K562 (cell line): ENCODE measurements at regions not wholly inside any gene's neighbourhood (a gene's known extent, or its start where the extent isn't known, plus 50 kb on each side); places are given as distances from the start of the nearest gene placed in this dataset.

Source experiments
- ATAC-seq: fragments of 200-7000 bp; cut with Tn5 transposase; 3 replicates; pipeline ENCODE4 v1.9.1; 2020; ENCODE audit warnings: moderate library complexity
- BruUV-seq: library from RNA; stranded (reverse); fragments of 400-500 nt; replicated peaks from 2 replicates; lab custom pipeline; 2021; lab: Mats Ljungman, UMichigan
- CTCF ChIA-PET: fragments of 300-600 bp; formaldehyde crosslinking; extraction: SDS; loops from one replicate; lab custom pipeline; 2021; ENCODE audit warnings: low intra/inter-chr PET ratio; lab: Yijun Ruan, JAX
- POLR2A ChIA-PET: fragments of 300-600, 350-650 bp; sonication (Branson Sonifier 250); formaldehyde crosslinking; extraction: SDS; loops from one replicate; lab custom pipeline; 2021; ENCODE audit warnings: antibody characterized with exemption, inconsistent platforms; lab: Yijun Ruan, JAX
- DNase-seq, 4 experiments: peaks; one replicate each; pipeline versions ENCODE4 v3.0.0 to v3.0.0-alpha.2; 2011 to 2018; ENCODE audit warnings: low spot score in 3 of 4, mixed read lengths in 3 of 4; ENCODE audit errors: extremely low read depth in 1 of 4
- FAIRE-seq: peaks from 2 replicates; lab custom pipeline; 2011; peaks lifted over from hg19 to GRCh38; lab: Jason Lieb, UNC
- H2AFZ ChIP-seq: 2 replicates; pipeline ENCODE4 v1.6.0; 2011; ENCODE audit warnings: low read depth, low read length, control low read depth, inconsistent platforms
- H3K27ac ChIP-seq: fragments of 200-600 bp; 3 replicates; pipeline ENCODE4 v1.8.0; 2011; ENCODE audit warnings: low read depth, mild to moderate bottlenecking, control low read depth, inconsistent platforms, low read length, moderate library complexity, mixed read lengths; ENCODE audit errors: extremely low read depth
- H3K27me3 ChIP-seq, 2 experiments: fragments of 300-600 bp in 1 of 2; 2 replicates in 1 of 2; 3 replicates in 1 of 2; pipeline versions ENCODE4 v1.6.0 to v1.8.0; 2011; ENCODE audit warnings: inconsistent platforms in 2 of 2, low read length in 2 of 2, mild to moderate bottlenecking in 1 of 2, mixed read lengths in 1 of 2, moderate library complexity in 1 of 2; ENCODE audit not compliant: control insufficient read depth in 2 of 2, insufficient read depth in 2 of 2
- H3K36me3 ChIP-seq: fragments of 300-600 bp; 3 replicates; pipeline ENCODE4 v1.8.0; 2011; ENCODE audit warnings: mild to moderate bottlenecking, low read length, inconsistent platforms; ENCODE audit not compliant: control insufficient read depth, insufficient read depth
- H3K4me1 ChIP-seq, 2 experiments: fragments of 200-600 bp in 1 of 2; replicated peaks in 1 of 2; 2 replicates in 1 of 2; 3 replicates in 1 of 2; pipeline versions ENCODE4 v1.5.1 to v1.8.0; 2011; ENCODE audit warnings: inconsistent platforms in 2 of 2, low read length in 2 of 2, mild to moderate bottlenecking in 1 of 2, mixed read lengths in 1 of 2, moderate library complexity in 1 of 2; ENCODE audit not compliant: control insufficient read depth in 2 of 2, insufficient read depth in 2 of 2
- H3K4me2 ChIP-seq: 2 replicates; pipeline ENCODE4 v1.6.1; 2011; ENCODE audit warnings: low read length, control low read depth, inconsistent platforms, mixed read lengths; ENCODE audit not compliant: insufficient read depth
- H3K4me3 ChIP-seq: fragments of 200-600 bp; sonication (generic), shearing (Covaris generic); 2 replicates; pipeline ENCODE4 v1.5.1; 2016; ENCODE audit warnings: control low read depth, inconsistent platforms
- H3K79me2 ChIP-seq: fragments of 200-600 bp; 3 replicates; pipeline ENCODE4 v1.8.0; 2011; ENCODE audit warnings: low read length, inconsistent platforms; ENCODE audit not compliant: control insufficient read depth, insufficient read depth
- H3K9ac ChIP-seq, 2 experiments: 2 replicates each; pipeline versions ENCODE4 v1.6.0 to v1.6.1; 2011; ENCODE audit warnings: low read depth in 2 of 2, low read length in 2 of 2, control low read depth in 1 of 2, inconsistent platforms in 1 of 2, mild to moderate bottlenecking in 1 of 2, mixed read lengths in 1 of 2; ENCODE audit not compliant: insufficient read depth in 1 of 2
- H3K9me1 ChIP-seq: one replicate; pipeline ENCODE4 v1.6.0; 2011; ENCODE audit warnings: inconsistent platforms, mild to moderate bottlenecking, low read length, moderate library complexity; ENCODE audit not compliant: control insufficient read depth, insufficient read depth
- H3K9me3 ChIP-seq: replicated peaks from 2 replicates; pipeline ENCODE4 v1.5.1; 2011; ENCODE audit warnings: low read depth, low read length, inconsistent platforms; ENCODE audit not compliant: control insufficient read depth, insufficient read depth
- H4K20me1 ChIP-seq: replicated peaks from 2 replicates; pipeline ENCODE4 v1.6.1; 2011; ENCODE audit warnings: low read length, inconsistent platforms, mixed read lengths; ENCODE audit not compliant: control insufficient read depth, insufficient read depth
- ARID2 ChIP-seq: fragments of 450-650 bp; IDR thresholded peaks from 2 replicates; pipeline ENCODE4 v1.6.1; 2017; ENCODE audit warnings: antibody characterized with exemption, mild to moderate bottlenecking
- ARID4B ChIP-seq: sonication (generic); formaldehyde crosslinking; IDR thresholded peaks from 2 replicates; pipeline ENCODE4 v1.8.0; 2022; ENCODE audit warnings: mild to moderate bottlenecking, missing genetic modification reagents
- BRD4 ChIP-seq: fragments of 200-600 bp; sonication (generic); IDR thresholded peaks from 2 replicates; pipeline ENCODE4 v1.6.1; 2017; ENCODE audit warnings: inconsistent platforms
- ETV5 ChIP-seq: sonication (generic); formaldehyde crosslinking; IDR thresholded peaks from 2 replicates; pipeline ENCODE4 v1.4.0; 2020; ENCODE audit warnings: low read depth, mild to moderate bottlenecking, missing genetic modification reagents
- HNRNPH1 ChIP-seq: fragments of 200-400 bp; formaldehyde crosslinking; optimal IDR thresholded peaks from 2 replicates; pipeline ENCODE3; 2017; ENCODE audit warnings: low read depth, mild to moderate bottlenecking, low read length, moderate library complexity
- KLF16 ChIP-seq: IDR thresholded peaks from 2 replicates; pipeline ENCODE4 v1.6.1; 2016; ENCODE audit warnings: antibody characterized with exemption
- NCOR1 ChIP-seq: fragments of 450-650 bp; IDR thresholded peaks from 2 replicates; pipeline ENCODE4 v1.6.1; 2016; ENCODE audit warnings: mild to moderate bottlenecking, moderate library complexity
- PTTG1 ChIP-seq: fragments of 450-650 bp; IDR thresholded peaks from 2 replicates; pipeline ENCODE4 v1.6.1; 2016; ENCODE audit warnings: low read depth, mild to moderate bottlenecking, missing genetic modification characterization, missing compliant biosample characterization
- PURB ChIP-seq: sonication (generic); formaldehyde crosslinking; IDR thresholded peaks from 2 replicates; pipeline ENCODE4 v1.9.0; 2021; ENCODE audit warnings: low read depth, mild to moderate bottlenecking, missing genetic modification reagents
- SMARCE1 ChIP-seq: fragments of 450-650 bp; IDR thresholded peaks from 2 replicates; pipeline ENCODE4 v1.7.1; 2016; ENCODE audit warnings: mild to moderate bottlenecking
- SP2 ChIP-seq: IDR thresholded peaks from 2 replicates; pipeline ENCODE4 v1.6.1; 2011; ENCODE audit warnings: mild to moderate bottlenecking, low read depth, low read length, moderate library complexity; ENCODE audit not compliant: poor library complexity, severe bottlenecking; ENCODE audit errors: extremely low read depth
- TEAD4 ChIP-seq, 2 experiments: sonication (generic) in 1 of 2; formaldehyde crosslinking in 1 of 2; IDR thresholded peaks; 2 replicates each; pipeline versions ENCODE4 v1.6.1 to v1.8.0; 2012 to 2022; ENCODE audit warnings: borderline replicate concordance in 1 of 2, inconsistent platforms in 1 of 2, low read length in 1 of 2, mild to moderate bottlenecking in 1 of 2, missing genetic modification reagents in 1 of 2
- ZNF140 ChIP-seq: fragments of 250-450 bp; sonication (Bioruptor Pico); IDR thresholded peaks from 2 replicates; pipeline ENCODE4 v1.8.0; 2021; ENCODE audit warnings: moderate library complexity, mild to moderate bottlenecking, inconsistent platforms
- ZNF280B ChIP-seq: fragments of 250-450 bp; sonication (Bioruptor Pico); IDR thresholded peaks from 2 replicates; pipeline ENCODE4 v1.5.1; 2021; ENCODE audit warnings: mild to moderate bottlenecking
- WGBS: fragments of 100-300 bp; shearing (Covaris generic); methylation state at CpG from one replicate; pipeline ENCODE4 v1.1.6; 2016; ENCODE audit warnings: low coverage, mixed read lengths; ENCODE audit not compliant: insufficient coverage; ENCODE audit errors: missing lambda C conversion rate; 5-methylcytosine and 5-hydroxymethylcytosine counted together
- in situ Hi-C: fragments of 300-500 bp; cut with MboI; formaldehyde crosslinking; loops from 4 replicates; pipeline ENCODE4 v1.15.0; 2018; ENCODE audit warnings: inconsistent platforms, mixed read lengths
- intact Hi-C: fragments of 100-400 bp; cut with micrococcal nuclease; formaldehyde crosslinking; loops from 2 replicates; pipeline ENCODE4 v1.14.2; 2022
- TF ChIP-seq, protein P1 (sequence below): fragments of 450-650 bp; formaldehyde crosslinking; IDR thresholded peaks from 2 replicates; pipeline ENCODE4 v1.4.0; 2022; ENCODE audit warnings: mild to moderate bottlenecking, moderate library complexity

DNA sequence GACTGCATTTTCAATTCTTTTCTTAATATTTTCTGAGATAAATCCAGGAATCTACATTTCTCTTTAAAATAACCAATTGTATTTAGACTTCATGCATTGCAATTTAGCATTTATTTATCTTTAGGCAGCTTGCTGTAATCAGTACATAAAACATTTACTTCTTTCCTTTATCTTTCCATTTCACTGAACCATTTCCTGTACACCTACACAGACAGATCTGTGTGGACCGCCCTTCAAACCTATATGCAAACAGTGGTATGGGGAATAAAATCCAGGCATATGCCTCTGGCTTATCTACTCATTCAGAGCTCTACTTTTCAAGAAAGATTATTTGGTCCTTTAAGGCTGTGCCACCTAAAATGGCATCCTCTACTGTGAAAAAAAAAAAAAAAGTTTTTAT is 640.0 kb downstream of the MAT2B start:
- Histone ChIP-seq H3K4me2 (no peak overlapping the region), H4K20me1 (no peaks in the 10 kb centered on the region), H3K9me1 (no peaks in the 10 kb centered on the region), H3K4me3 (no peak overlapping the region), H2AFZ (no peak overlapping the region), H3K4me1 (no peaks in the 10 kb centered on the region), H3K27me3 (no peaks in the 10 kb centered on the region), H3K79me2 (no peaks in the 10 kb centered on the region), H3K9me3 (no peaks in the 10 kb centered on the region), H3K27ac (no peak overlapping the region), H3K36me3 (no peaks in the 10 kb centered on the region), H3K9ac (no peak overlapping the region)
- BruUV-seq: no TSS peak
- in situ Hi-C loops (no loop called here), intact Hi-C loops (no loop called here)
- ChIA-PET CTCF (no interaction called here), POLR2A (no interaction called here)
- no peak for FAIRE-seq
- peak; percentile 47; the same call in 2 of the 3 replicates for ATAC-seq
- WGBS: 0% methylated on average over 1 of the region's 1 CpG
- DNase-seq: peak in 1 of 4 experiments; percentile 37
- TF ChIP-seq ZNF140 (CRISPR knock-in tag) (no peak), ARID2 (no peak), NCOR1 (peak; percentile 21; the same call in 1 of the 2 replicates), TEAD4 (IDR thresholded peaks at IDR 0.05; ENCODE audit: low read length) (peak; percentile 72), TEAD4 (CRISPR knock-in tag; IDR thresholded peaks at IDR 0.05; ENCODE audit: borderline replicate concordance) (no peak), SMARCE1 (no peak), ARID4B (CRISPR knock-in tag) (no peak), ZNF280B (CRISPR knock-in tag) (no peak), ETV5 (CRISPR knock-in tag) (no peak), BRD4 (no peak), PURB (CRISPR knock-in tag) (no peak), KLF16 (no peak), SP2 (no peak), PTTG1 (tag) (no peak), HNRNPH1 (no peak)
- TF ChIP-seq, protein P1, sequence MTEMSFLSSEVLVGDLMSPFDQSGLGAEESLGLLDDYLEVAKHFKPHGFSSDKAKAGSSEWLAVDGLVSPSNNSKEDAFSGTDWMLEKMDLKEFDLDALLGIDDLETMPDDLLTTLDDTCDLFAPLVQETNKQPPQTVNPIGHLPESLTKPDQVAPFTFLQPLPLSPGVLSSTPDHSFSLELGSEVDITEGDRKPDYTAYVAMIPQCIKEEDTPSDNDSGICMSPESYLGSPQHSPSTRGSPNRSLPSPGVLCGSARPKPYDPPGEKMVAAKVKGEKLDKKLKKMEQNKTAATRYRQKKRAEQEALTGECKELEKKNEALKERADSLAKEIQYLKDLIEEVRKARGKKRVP (CRISPR knock-in tag): no peak
